ENCODE measurements at regions not wholly inside any gene's neighbourhood (a gene's known extent, or its start where the extent isn't known, plus 50 kb on each side); places are given as distances from the start of the nearest gene placed in this dataset.

DNA sequence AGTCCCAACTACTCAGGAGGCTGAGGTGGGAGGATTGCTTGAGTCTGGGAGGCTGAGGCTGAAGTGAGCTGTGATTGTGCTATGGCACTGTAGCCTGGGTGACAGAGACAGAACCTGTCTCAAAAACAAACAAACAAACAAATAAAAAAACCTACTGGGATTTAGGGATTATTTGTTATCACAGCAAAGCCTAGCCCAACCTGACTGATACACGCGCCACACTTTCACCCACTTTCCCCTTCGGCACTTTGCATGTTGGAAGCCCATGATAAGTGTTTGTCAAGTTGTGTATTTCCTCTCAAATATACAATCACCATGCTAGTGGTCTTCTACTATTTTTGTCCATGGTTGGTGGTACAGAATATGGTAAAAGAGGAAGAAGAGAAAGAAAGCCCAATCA, 50.5 kb upstream of the STC2 start:
- DNase-seq = no peak

Measured in nucleus accumbens (tissue), 56 donors.